Retinal pigment epithelial cell (primary cell): ENCODE measurements at regions not wholly inside any gene's neighbourhood (a gene's known extent, or its start where the extent isn't known, plus 50 kb on each side); places are given as distances from the start of the nearest gene placed in this dataset.
"Not testable (repeated sequence)": the region's sequence is repeated elsewhere in the genome, so short reads cannot be mapped to it uniquely, and the experiment has no call there.

Experiments
- DNase-seq: peaks from one replicate; pipeline ENCODE4 v3.0.0-alpha.2; 2010; ENCODE audit warnings: low read depth
- H3K4me3 ChIP-seq: 2 replicates; pipeline ENCODE4 v1.5.1; 2011; ENCODE audit warnings: mild to moderate bottlenecking, low read length, control low read depth, moderate library complexity
- TF ChIP-seq, protein P1 (sequence below): conservative IDR thresholded peaks from 2 replicates; pipeline ENCODE4 v1.5.1; 2011; ENCODE audit warnings: low read depth, low read length, control low read depth, inconsistent platforms

DNA sequence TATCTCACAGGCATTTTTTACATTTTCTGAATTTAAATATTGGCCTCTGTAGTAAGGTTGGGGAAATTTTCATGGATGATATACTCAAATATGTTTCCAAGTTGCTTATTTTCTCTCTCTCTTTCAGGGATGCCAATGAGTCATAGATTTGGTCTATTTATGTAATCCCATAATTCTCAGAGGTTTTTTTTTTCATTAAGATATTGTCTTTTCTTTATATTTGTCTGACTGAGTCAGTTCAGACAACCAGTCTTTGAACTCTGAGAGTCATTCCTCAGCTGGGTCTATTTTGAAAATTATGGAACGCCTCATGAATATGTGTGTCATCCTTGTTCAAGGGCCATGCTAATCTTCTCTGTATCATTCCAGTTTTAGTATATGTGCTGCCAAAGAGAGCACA lies 223.2 kb downstream of the PCSK1 start:
- H3K4me3 ChIP-seq: no peak overlapping the region
- TF ChIP-seq, protein P1, sequence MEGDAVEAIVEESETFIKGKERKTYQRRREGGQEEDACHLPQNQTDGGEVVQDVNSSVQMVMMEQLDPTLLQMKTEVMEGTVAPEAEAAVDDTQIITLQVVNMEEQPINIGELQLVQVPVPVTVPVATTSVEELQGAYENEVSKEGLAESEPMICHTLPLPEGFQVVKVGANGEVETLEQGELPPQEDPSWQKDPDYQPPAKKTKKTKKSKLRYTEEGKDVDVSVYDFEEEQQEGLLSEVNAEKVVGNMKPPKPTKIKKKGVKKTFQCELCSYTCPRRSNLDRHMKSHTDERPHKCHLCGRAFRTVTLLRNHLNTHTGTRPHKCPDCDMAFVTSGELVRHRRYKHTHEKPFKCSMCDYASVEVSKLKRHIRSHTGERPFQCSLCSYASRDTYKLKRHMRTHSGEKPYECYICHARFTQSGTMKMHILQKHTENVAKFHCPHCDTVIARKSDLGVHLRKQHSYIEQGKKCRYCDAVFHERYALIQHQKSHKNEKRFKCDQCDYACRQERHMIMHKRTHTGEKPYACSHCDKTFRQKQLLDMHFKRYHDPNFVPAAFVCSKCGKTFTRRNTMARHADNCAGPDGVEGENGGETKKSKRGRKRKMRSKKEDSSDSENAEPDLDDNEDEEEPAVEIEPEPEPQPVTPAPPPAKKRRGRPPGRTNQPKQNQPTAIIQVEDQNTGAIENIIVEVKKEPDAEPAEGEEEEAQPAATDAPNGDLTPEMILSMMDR: no peak
- DNase-seq: peak; percentile 25

GRCh38 chr5:96207420-96207819 lies 225.6 kb downstream of the PCSK1 start:
- no peak for DNase-seq

DNA sequence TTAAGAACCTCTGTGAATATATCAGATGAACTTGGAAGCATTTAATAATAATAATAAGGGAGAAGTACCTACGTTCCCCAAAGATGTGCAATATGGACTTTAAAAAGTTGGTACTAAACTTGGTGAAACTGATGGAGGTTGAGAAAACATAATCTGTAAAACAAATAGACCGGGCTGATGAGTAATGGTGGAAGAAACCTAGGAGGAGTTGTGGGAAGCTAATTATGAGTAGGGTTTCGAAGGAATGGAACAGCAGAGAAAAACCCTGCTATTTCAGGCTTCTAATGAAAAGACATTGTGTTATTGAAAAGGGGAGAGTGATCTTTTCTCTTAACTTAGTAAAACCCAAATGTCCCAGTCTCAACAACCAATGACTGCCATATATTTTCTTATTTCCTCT lies 229.3 kb downstream of the PCSK1 start:
- H3K4me3 ChIP-seq: no peak overlapping the region
- no peak for DNase-seq
- TF ChIP-seq, protein P1: no peak

More at GRCh38 chr5:96207420-96207819, 225.6 kb downstream of the PCSK1 start:
- no peak overlapping the region for H3K4me3 ChIP-seq
- TF ChIP-seq, protein P1: no peak

DNA sequence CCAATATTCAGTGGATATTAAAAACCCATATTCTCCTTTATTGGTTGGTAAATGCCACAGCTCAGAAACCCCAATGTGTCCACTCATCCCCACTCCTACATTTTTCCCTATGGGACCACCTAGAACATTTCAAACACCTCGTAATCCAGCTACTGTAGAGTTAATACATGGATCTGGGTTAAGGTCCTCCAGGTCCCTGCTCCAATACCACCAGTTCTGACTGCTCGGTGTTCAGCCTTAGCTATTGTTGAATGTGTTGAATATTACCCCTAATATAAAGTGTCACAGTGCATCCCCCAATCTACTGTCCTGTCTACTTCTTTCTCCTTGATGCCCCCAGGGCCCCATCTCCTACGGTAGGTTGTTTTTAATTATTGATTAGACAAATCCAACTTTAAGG lies 231.5 kb downstream of the PCSK1 start:
- TF ChIP-seq, protein P1: no peak
- DNase-seq: no peak
- H3K4me3 ChIP-seq: no peak overlapping the region

DNA sequence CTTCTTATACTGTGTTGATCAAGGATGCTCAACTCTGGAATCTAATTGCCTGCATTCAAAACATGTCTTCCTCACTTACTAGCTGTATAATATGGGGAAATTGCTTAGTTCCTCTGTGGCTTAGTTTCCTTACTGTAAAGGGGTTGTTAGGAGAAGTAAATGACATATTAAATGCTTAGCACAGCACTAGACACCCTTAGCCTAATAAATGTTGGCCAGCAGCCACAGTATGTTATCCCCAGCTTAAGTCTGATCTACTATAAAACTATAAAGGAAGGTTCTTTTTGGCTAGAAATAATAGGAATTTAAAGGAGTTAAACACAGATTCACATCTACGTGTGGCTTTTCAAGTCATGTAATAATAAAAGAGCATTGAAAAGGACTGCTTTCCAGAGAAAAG lies 232.4 kb downstream of the PCSK1 start:
- no peak for DNase-seq
- H3K4me3 ChIP-seq: no peak overlapping the region
- TF ChIP-seq, protein P1: no peak

- no peak overlapping the region for H3K4me3 ChIP-seq
- DNase-seq: no peak
- TF ChIP-seq, protein P1: no peak
Measured at GRCh38 chr5:96199713-96200183, 233.3 kb downstream of the PCSK1 start.

- TF ChIP-seq, protein P1: no peak
- H3K4me3 ChIP-seq: no peak overlapping the region
- no peak for DNase-seq
Measured at GRCh38 chr5:96198356-96199058, 234.5 kb downstream of the PCSK1 start.

- not testable (repeated sequence) for H3K4me3 ChIP-seq, DNase-seq
Measured at GRCh38 chr5:96197767-96198166, 235.3 kb downstream of the PCSK1 start.
